A549 (cell line): ENCODE measurements at regions not wholly inside any gene's neighbourhood (a gene's known extent, or its start where the extent isn't known, plus 50 kb on each side); places are given as distances from the start of the nearest gene placed in this dataset.

ENCODE experiments used
- CHD2 ChIP-seq: fragments of 150-350 bp; IDR thresholded peaks from 2 replicates; pipeline ENCODE4 v1.6.1; 2014; ENCODE audit warnings: low read length; ENCODE audit not compliant: partially characterized antibody
- CTCF ChIP-seq: fragments of >200 bp; sonication (Bioruptor Twin); formaldehyde crosslinking; IDR thresholded peaks from 3 replicates; pipeline ENCODE4 v1.5.1; 2016
- MAX ChIP-seq: IDR thresholded peaks from 2 replicates; pipeline ENCODE4 v1.6.1; 2012
- POLR2A ChIP-seq: IDR thresholded peaks from 2 replicates; pipeline ENCODE4 v1.6.1; 2012; ENCODE audit warnings: mild to moderate bottlenecking, low read length
- SMC3 ChIP-seq: fragments of >200 bp; sonication (Bioruptor Twin); formaldehyde crosslinking; IDR thresholded peaks from 3 replicates; pipeline ENCODE4 v1.6.1; 2018; ENCODE audit warnings: inconsistent platforms
- SREBF2 ChIP-seq: fragments of 450-650 bp; IDR thresholded peaks from 2 replicates; pipeline ENCODE4 v1.6.1; 2014; ENCODE audit warnings: mild to moderate bottlenecking, moderate library complexity

- TF ChIP-seq POLR2A: no peak
- TF ChIP-seq MAX: no peak
- TF ChIP-seq CTCF: no peak
- no peak for TF ChIP-seq CHD2
- no peak for TF ChIP-seq SMC3
- TF ChIP-seq SREBF2: no peak
These were observed 353.4 kb upstream of the VRK2 start for GRCh38 chr2:57693177-57693576.
